NCI-H2081 (cell line): ENCODE measurements at regions not wholly inside any gene's neighbourhood (a gene's known extent, or its start where the extent isn't known, plus 50 kb on each side); places are given as distances from the start of the nearest gene placed in this dataset.
"Not testable (repeated sequence)": the region's sequence is repeated elsewhere in the genome, so short reads cannot be mapped to it uniquely, and the experiment has no call there.

Experiments
- DNase-seq, 2 experiments: peaks; one replicate each; lab custom pipeline; 2025; lab: John Stamatoyannopoulos, UW

GRCh38 chr11:15841931-15842740, 514.2 kb downstream of the SOX6 start:
- DNase-seq, result no peak

GRCh38 chr11:15843309-15843872, 513.0 kb downstream of the SOX6 start:
- DNase-seq, result peak in 1 of 2 experiments; percentile 47

DNA sequence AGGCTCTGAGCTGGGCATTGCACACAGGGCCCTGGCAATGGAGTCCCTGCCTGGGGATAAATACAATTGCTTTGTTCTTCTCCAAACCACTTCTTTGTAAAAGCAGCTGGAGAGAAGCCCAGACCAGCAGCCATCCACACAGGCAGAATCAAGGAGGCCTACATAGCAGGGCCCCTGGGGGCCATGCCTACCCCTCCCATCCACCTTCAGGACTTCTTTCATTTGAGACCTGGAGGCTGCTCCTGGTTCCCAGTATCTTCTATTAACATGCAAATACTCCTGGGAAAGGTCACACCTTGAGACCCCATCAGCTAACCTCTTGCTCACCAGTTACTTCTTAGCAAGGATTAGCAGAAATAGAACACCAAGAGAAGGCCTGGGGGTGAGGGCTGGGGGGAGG, 511.1 kb downstream of the SOX6 start:
- DNase-seq, result no peak

DNA sequence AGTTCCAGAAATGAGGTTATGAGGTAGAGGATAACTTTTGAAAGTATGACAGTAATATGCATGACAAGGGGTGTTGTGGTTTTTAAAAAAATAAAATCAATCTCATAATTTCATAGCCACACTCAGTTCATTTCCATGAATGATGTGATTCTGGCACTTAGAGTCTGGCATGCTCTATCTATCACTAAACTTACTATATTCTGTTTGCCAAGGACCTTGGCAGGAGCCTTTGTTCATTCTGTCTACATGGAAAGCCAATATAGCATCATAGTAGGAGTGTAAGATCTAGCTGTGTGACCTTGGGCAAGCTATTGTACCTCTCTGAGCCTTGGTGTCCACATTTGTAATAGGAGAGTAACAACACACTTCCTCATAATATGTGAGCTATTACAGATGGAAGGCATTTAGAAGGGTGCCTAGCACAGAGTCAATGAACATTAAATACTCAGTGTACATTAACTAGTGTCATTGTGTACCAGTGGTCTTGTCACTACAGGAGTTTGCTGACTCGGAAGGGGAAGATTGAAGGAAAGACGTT, 507.6 kb downstream of the SOX6 start:
- no peak for DNase-seq

- DNase-seq, result no peak
These were observed 507.1 kb downstream of the SOX6 start for GRCh38 chr11:15849257-15849656.

DNA sequence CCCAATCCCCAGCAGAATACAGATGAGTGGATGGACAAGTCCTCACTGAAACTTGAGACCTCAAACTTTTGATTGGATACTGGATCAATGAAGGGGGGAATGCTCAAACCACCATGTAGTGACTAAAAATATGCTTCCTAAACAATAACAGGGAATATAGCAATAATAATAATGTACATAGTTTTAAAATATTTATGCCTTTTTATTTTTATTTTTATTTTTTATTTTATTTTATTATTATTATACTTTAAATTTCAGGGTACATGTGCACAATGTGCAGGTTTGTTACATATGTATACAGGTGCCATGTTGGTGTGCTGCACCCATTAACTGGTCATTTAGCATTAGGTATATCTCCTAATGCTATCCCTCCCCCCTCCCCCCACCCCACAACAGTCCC, 506.0 kb downstream of the SOX6 start:
- DNase-seq, result not testable (repeated sequence)

GRCh38 chr11:15851051-15851498, 505.3 kb downstream of the SOX6 start:
- DNase-seq, result no peak

DNA sequence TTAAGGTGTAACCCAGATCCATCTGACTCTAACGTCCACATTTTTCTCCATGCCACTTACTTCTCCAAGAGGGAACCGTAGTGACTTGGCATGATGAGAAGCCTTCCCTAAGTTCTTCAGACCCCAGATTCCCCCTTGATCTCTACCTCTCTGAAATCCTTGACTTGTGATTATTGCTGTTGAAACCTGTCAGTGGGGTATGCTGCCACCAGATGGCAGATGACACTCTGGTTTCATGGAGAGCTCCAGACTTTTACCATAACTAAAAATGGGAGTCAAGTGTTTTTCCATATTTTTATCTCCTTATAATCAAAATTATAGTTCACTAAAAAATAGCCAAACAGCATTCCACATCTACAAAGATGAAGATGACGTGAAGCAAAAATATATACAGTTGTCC, 504.2 kb downstream of the SOX6 start:
- no peak for DNase-seq

DNA sequence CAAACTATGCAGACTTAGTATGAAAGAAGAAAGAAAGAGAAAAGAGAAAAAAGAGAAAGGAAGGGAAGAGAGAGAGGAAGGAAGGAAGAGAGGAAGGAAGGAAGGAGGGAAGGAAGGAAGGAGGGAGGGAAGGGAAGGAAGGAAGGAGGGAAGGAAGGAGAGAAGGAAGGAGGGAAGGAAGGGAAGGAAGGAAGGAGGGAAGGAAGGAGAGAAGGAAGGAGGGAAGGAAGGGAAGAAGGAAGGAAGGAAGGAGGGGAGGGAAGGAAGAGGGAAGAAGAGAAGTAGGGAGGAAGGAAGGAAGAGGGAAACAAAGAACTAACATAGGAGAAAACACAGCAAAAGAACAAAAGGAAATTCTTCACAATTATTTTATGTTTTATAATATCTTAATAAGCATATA, 502.1 kb downstream of the SOX6 start:
- no peak for DNase-seq

- DNase-seq, result no peak
These were observed 497.5 kb downstream of the SOX6 start for GRCh38 chr11:15858881-15859280.

DNA sequence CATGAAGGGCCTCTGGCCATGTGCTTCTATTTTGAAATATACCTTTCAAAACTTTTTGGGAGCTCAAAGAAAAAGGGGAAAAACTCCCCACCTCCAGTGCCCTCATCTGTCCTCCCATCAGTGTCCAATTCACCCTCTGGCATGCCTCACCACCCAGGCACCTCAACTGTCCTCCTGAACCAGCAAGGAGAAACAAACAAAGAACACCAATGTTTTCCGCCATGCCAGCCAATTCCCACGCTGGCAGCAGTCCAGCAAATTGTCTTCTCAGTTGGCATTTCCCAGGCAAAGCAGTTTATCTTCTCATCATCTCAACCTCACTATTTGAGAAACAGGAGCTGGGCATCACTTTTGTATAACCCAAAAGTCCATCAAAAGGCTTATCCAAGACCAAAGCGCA, 496.9 kb downstream of the SOX6 start:
- DNase-seq, result no peak

DNA sequence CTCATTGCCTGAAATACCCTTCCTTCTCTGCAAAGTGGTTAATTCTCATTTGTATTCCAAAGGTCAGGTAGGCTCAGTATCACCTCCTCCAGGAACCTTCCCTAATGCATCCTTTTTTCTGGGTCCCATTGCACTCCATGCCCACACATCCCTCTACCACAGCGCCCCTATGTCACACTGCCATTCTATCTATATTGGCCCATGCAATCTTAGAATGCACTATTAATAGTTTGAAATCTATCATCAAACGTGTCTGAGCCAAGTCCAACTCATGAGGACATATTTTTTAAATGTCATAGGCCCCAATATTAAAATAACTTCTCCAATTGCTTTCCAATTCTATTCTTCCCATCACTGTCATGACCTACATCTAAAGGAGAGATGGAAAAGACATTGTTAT, 495.1 kb downstream of the SOX6 start:
- DNase-seq, result no peak

GRCh38 chr11:15863411-15863810, 492.9 kb downstream of the SOX6 start:
- DNase-seq, result no peak

DNA sequence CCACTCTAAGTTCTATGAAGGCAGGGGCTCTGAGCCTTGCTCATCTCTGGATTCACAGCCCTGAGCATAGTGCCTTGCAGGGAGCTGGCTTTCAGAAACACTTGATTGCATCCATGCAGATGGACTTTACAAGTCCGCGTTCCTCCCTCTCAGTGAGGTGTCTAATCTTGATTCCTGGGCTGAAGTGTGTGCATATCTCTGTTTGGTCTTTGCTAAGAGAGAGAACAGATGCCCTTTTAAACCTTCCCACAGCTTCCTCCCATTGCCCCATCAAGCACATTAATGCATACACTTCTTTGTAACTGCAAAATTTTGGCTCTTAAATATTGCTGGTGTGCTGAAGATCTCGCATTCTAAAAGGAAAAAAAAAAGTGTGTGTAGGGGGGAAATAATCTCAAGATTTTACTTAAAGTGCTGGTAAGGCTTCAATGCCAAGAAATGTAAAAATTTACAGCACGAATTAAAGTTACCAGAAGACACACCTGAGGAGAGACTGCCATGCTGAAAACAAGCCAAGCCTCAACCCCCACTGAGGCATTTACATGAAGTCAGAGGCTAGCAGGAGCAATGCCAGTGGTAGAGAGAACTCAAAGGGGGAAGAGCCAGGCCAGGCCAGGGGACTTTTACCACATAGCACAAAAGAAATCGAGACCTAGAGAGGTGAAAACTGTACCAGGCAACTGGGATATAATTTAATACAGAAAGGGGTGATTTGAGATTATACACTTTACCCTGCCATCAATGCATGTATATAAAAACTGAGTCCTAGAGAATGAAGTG, 492.1 kb downstream of the SOX6 start:
- no peak for DNase-seq

- DNase-seq, result no peak
These were observed 490.9 kb downstream of the SOX6 start for GRCh38 chr11:15865212-15865987.

DNA sequence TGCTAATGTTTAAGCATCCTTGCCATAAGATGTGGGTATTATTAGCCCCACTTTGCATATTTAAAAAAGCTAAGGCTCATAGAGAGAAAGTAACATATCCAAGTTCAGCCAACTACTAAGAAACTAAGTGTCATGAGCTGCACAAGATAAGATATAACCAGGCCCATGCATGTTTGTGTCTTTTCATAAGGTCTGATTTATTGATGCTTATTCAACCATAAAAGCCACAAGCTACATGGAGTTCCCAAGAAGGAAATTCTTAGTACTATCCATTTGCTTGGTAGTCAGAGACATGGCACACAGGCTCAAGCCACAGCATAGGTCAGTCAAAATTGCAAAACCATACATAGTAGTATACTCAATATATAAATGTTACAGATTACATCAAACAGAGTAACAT, 488.5 kb downstream of the SOX6 start:
- DNase-seq, result no peak

GRCh38 chr11:15870911-15871310, 485.4 kb downstream of the SOX6 start:
- DNase-seq, result no peak

DNA sequence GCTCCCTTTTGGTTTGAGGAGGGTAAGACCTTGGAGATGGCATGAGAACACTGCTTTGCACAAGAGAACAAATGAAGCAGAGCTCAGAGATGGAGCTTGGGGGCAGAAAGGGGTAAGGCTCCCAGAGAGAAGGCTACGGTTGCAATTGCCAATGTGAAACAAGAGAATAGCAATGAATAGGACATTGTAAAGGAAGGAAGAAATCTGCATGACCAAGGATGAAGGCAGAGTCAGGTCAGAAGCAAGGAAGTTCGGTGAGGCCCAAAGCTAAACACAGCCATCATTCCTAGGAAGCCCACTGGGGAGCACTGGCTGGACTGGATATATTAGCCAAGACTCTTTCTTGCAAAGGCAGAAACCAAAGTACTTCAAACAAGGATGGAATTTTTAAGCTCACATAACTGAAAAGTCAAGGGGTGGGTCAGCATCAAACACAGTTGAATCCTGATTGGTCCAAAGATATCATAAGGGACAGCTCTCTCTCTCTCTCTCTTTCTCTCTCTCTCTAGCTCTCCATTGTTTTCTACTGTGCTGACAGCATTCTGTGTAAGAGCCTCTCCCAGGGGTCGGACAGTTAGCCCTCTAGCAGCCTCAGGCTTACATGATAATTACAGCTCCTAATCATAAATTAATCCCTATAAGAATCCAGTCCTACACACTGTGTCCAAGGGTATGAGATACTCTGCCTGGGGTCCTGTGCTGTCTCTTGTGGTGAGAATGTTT, 484.3 kb downstream of the SOX6 start:
- no peak for DNase-seq

- no peak for DNase-seq
These were observed 482.8 kb downstream of the SOX6 start for GRCh38 chr11:15873501-15873900.

DNA sequence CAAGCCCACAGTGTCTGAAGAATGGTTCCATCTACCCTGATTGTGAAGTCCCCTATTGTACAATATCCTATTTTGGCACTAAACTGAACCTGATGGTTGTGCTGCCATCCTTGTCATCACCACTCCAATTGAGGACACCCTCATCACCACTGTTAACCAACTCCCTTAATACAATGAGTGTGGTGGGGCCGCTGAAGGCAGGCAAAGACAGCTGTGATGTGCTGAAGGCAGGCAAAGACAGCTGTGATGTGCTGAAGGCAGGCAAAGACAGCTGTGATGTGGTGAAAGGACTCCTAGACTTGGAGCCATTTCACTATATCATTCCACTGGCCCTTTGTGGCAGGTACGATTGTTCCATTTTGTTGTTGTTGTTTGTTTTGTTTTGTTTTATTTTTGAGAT, 481.6 kb downstream of the SOX6 start:
- DNase-seq, result no peak

DNA sequence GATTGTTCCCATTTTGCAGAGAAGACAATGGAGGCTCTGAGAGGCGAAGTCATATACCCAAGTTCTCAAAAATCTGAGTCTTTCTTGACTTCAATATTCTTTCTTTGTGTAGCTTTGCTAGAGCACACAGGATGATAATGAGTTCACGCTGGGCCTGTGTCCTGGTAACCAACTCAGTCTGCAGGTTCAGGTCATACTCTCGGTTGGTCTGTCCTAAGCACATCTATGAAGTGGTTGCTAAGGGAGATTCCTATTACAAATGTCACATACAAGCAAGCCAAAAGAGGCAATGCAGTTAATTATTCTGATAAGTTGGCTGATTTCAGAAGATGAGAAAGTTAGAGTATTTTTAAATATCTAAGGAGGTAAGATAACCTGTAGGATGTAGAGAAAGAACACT, 481.0 kb downstream of the SOX6 start:
- DNase-seq, result no peak
